ENCODE measurements at regions not wholly inside any gene's neighbourhood (a gene's known extent, or its start where the extent isn't known, plus 50 kb on each side); places are given as distances from the start of the nearest gene placed in this dataset.

DNA sequence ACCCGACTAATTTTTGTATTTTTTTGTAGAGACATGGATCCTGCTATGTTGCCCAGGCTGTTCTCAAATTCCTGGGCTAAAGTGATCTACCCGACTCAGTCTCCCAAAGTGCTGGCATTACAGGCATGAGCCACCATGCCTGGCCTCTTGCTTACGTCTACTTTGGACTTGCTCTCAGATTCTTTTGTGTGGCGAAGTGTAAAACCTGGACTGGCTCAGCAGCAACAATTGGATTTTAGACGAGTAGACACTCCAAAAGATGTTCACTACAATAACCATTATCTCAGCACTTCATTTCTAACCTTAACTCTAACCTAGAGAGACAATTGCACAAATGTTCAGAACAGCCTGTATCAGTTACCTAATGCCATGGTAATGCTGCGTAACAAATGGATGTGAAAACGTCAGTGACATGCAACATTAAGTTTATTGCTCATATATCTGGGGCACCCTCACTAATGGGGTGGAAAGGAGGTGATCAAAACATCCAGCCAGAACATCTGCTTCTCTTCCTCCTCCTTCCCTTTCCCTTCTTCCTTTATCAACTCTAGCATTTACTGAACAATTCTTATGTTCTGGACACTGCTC lies 124.9 kb upstream of the MRI1 start:
- H3K27me3 ChIP-seq (replicated peaks; ENCODE audit: insufficient read depth, low read depth, low read length, poor library complexity) = no peaks in the 10 kb centered on the region
- no peaks in the 10 kb centered on the region for H3K9me3 ChIP-seq (ENCODE audit: low read depth, low read length, poor library complexity, severe bottlenecking)
- H3K27ac ChIP-seq (ENCODE audit: low read depth, low read length, poor library complexity, severe bottlenecking) = no peak overlapping the region
- CTCF ChIA-PET = no interaction called here
- POLR2A ChIA-PET (ENCODE audit: low non-redundant PET) = no interaction called here
- intact Hi-C loops (cut with micrococcal nuclease; ENCODE audit: unreplicated experiment) = no loop called here
- BruUV-seq (replicated peaks) = no TSS peak
- no peak overlapping the region for H3K4me3 ChIP-seq (ENCODE audit: low read depth, low read length, poor library complexity, severe bottlenecking)
- no peaks in the 10 kb centered on the region for H3K4me1 ChIP-seq (ENCODE audit: insufficient read depth, low read length, poor library complexity, severe bottlenecking)
- no peak for TF ChIP-seq EZH2 (IDR thresholded peaks at IDR 0.05; ENCODE audit: borderline replicate concordance, low read depth, low read length, poor library complexity, severe bottlenecking)
- TF ChIP-seq, protein P1, sequence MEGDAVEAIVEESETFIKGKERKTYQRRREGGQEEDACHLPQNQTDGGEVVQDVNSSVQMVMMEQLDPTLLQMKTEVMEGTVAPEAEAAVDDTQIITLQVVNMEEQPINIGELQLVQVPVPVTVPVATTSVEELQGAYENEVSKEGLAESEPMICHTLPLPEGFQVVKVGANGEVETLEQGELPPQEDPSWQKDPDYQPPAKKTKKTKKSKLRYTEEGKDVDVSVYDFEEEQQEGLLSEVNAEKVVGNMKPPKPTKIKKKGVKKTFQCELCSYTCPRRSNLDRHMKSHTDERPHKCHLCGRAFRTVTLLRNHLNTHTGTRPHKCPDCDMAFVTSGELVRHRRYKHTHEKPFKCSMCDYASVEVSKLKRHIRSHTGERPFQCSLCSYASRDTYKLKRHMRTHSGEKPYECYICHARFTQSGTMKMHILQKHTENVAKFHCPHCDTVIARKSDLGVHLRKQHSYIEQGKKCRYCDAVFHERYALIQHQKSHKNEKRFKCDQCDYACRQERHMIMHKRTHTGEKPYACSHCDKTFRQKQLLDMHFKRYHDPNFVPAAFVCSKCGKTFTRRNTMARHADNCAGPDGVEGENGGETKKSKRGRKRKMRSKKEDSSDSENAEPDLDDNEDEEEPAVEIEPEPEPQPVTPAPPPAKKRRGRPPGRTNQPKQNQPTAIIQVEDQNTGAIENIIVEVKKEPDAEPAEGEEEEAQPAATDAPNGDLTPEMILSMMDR (conservative IDR thresholded peaks at IDR 0.05; ENCODE audit: low read depth, low read length) = no peak
- no peaks in the 10 kb centered on the region for H3K36me3 ChIP-seq (ENCODE audit: insufficient read depth, low read length, poor library complexity, severe bottlenecking)
- no peak for DNase-seq (ENCODE audit: low spot score)

DNA sequence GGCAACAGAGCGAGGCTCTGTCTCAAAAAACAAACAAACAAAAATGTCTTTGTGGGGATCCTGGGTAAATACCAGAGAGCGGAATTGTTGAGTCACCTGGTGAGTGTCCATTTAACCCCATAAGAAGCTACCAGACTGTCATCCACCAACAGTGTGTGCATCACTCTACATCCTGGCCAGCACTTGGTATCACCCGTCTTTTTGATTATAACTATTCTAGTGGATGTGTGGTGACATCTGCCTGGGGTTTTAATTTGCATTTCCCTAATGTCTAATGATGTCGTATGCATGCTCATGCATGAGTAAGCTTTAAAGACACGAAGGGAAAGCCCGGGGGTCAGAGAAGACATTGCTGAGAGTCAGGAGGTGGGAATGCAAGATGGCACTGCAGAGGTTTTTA lies 126.7 kb upstream of the MRI1 start:
- no peak for DNase-seq (ENCODE audit: low spot score)
- intact Hi-C loops (cut with micrococcal nuclease; ENCODE audit: unreplicated experiment) = no loop called here
- CTCF ChIA-PET = interaction anchor here (0.6 kb wide), 1 partner anchor 44 kb away, joined by 8 read pairs; no protein-coding TSS in a partner anchor
- H3K27me3 ChIP-seq (replicated peaks; ENCODE audit: insufficient read depth, low read depth, low read length, poor library complexity) = no peaks in the 10 kb centered on the region
- no TSS peak for BruUV-seq (replicated peaks)
- no peak overlapping the region for H3K27ac ChIP-seq (ENCODE audit: low read depth, low read length, poor library complexity, severe bottlenecking)
- peaks cover 12% of the 10 kb centered on the region for H3K4me1 ChIP-seq (ENCODE audit: insufficient read depth, low read length, poor library complexity, severe bottlenecking)
- TF ChIP-seq, protein P1 (conservative IDR thresholded peaks at IDR 0.05; ENCODE audit: low read depth, low read length) = no peak
- no peak for TF ChIP-seq EZH2 (IDR thresholded peaks at IDR 0.05; ENCODE audit: borderline replicate concordance, low read depth, low read length, poor library complexity, severe bottlenecking)
- H3K36me3 ChIP-seq (ENCODE audit: insufficient read depth, low read length, poor library complexity, severe bottlenecking) = no peaks in the 10 kb centered on the region
- no peak overlapping the region for H3K4me3 ChIP-seq (ENCODE audit: low read depth, low read length, poor library complexity, severe bottlenecking)
- no peaks in the 10 kb centered on the region for H3K9me3 ChIP-seq (ENCODE audit: low read depth, low read length, poor library complexity, severe bottlenecking)
- POLR2A ChIA-PET (ENCODE audit: low non-redundant PET) = interaction anchor here (0.6 kb wide), 1 partner anchor 1628 kb away, joined by 3 read pairs; no protein-coding TSS in a partner anchor

DNA sequence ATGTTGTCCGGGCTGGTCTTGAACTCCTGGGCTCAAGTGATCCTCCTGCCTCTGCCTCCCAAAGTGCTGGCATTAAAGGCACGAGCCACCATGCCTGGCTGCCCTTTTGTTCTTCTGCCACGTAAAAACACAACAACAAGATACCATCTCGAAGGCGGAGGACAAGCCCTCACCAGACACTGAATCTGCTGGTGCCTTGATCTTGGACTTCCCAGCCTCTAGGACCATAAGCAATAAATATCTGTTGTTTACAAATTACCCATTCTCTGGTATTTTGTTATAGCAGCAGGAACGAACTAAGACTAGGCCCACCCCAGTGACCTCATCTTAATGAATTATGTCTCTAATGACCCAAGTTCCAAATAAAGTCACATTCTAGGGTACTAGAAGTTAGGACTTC lies 128.4 kb upstream of the CACNA1A start:
- H3K4me1 ChIP-seq (ENCODE audit: insufficient read depth, low read length, poor library complexity, severe bottlenecking) = peaks cover 13% of the 10 kb centered on the region
- CTCF ChIA-PET = no interaction called here
- no peaks in the 10 kb centered on the region for H3K27me3 ChIP-seq (replicated peaks; ENCODE audit: insufficient read depth, low read depth, low read length, poor library complexity)
- H3K9me3 ChIP-seq (ENCODE audit: low read depth, low read length, poor library complexity, severe bottlenecking) = no peaks in the 10 kb centered on the region
- intact Hi-C loops (cut with micrococcal nuclease; ENCODE audit: unreplicated experiment) = no loop called here
- no peaks in the 10 kb centered on the region for H3K36me3 ChIP-seq (ENCODE audit: insufficient read depth, low read length, poor library complexity, severe bottlenecking)
- BruUV-seq (replicated peaks) = no TSS peak
- DNase-seq (ENCODE audit: low spot score) = no peak
- TF ChIP-seq EZH2 (IDR thresholded peaks at IDR 0.05; ENCODE audit: borderline replicate concordance, low read depth, low read length, poor library complexity, severe bottlenecking) = no peak
- TF ChIP-seq, protein P1 (conservative IDR thresholded peaks at IDR 0.05; ENCODE audit: low read depth, low read length) = no peak
- no peak overlapping the region for H3K4me3 ChIP-seq (ENCODE audit: low read depth, low read length, poor library complexity, severe bottlenecking)
- POLR2A ChIA-PET (ENCODE audit: low non-redundant PET) = no interaction called here
- no peak overlapping the region for H3K27ac ChIP-seq (ENCODE audit: low read depth, low read length, poor library complexity, severe bottlenecking)
